H1 (cell line): ENCODE measurements at regions not wholly inside any gene's neighbourhood (a gene's known extent, or its start where the extent isn't known, plus 50 kb on each side); places are given as distances from the start of the nearest gene placed in this dataset.

Experiments
- ASH2L ChIP-seq: fragments of 200-600, 300-600 bp; sonication (generic); IDR thresholded peaks from one replicate; pipeline ENCODE4 v1.7.1; 2017; ENCODE audit warnings: low read length
- HDAC2 ChIP-seq, 2 experiments: fragments of 300-600 bp in 1 of 2; sonication (generic) in 1 of 2; IDR thresholded peaks; 2 replicates each; pipeline ENCODE4 v1.6.1; 2011 to 2012; ENCODE audit warnings: low read depth in 2 of 2, low read length in 2 of 2, mild to moderate bottlenecking in 2 of 2, moderate library complexity in 2 of 2, borderline replicate concordance in 1 of 2, inconsistent platforms in 1 of 2
- POLR2A ChIP-seq, 2 experiments: IDR thresholded peaks; 1 replicate in 1 of 2; 2 replicates in 1 of 2; pipeline ENCODE4 v1.6.1; 2011; ENCODE audit warnings: low read depth in 2 of 2, low read length in 2 of 2, mild to moderate bottlenecking in 2 of 2; ENCODE audit errors: control extremely low read depth in 1 of 2
- RAD21 ChIP-seq, 2 experiments: IDR thresholded peaks in 1 of 2; conservative IDR thresholded peaks in 1 of 2; 2 replicates each; pipeline ENCODE4 v1.6.1; 2011; ENCODE audit warnings: low read depth in 2 of 2, low read length in 2 of 2, improper control_type of control experiment in 1 of 2, inconsistent platforms in 1 of 2, mild to moderate bottlenecking in 1 of 2, moderate library complexity in 1 of 2
- RXRA ChIP-seq: IDR thresholded peaks from 2 replicates; pipeline ENCODE4 v1.6.1; 2011; ENCODE audit warnings: low read depth, mild to moderate bottlenecking, low read length, moderate library complexity; ENCODE audit not compliant: insufficient read depth
- SP1 ChIP-seq: IDR thresholded peaks from 2 replicates; pipeline ENCODE4 v1.6.1; 2011; ENCODE audit warnings: low read depth, low read length
- TAF1 ChIP-seq: IDR thresholded peaks from 2 replicates; pipeline ENCODE4 v1.6.1; 2011; ENCODE audit warnings: mild to moderate bottlenecking, low read depth, low read length
- USF2 ChIP-seq: IDR thresholded peaks from 2 replicates; pipeline ENCODE4 v1.6.1; 2011; ENCODE audit warnings: low read length, improper control_type of control experiment
- TF ChIP-seq, protein P1 (sequence below), 3 experiments: IDR thresholded peaks; 1 replicate in 2 of 3; 2 replicates in 1 of 3; pipeline versions ENCODE4 v1.5.1 to v1.6.1; 2011; ENCODE audit warnings: low read length in 3 of 3, mild to moderate bottlenecking in 3 of 3, inconsistent platforms in 2 of 3, low read depth in 1 of 3, moderate library complexity in 1 of 3; ENCODE audit not compliant: insufficient read depth in 1 of 3; ENCODE audit errors: control extremely low read depth in 1 of 3

DNA sequence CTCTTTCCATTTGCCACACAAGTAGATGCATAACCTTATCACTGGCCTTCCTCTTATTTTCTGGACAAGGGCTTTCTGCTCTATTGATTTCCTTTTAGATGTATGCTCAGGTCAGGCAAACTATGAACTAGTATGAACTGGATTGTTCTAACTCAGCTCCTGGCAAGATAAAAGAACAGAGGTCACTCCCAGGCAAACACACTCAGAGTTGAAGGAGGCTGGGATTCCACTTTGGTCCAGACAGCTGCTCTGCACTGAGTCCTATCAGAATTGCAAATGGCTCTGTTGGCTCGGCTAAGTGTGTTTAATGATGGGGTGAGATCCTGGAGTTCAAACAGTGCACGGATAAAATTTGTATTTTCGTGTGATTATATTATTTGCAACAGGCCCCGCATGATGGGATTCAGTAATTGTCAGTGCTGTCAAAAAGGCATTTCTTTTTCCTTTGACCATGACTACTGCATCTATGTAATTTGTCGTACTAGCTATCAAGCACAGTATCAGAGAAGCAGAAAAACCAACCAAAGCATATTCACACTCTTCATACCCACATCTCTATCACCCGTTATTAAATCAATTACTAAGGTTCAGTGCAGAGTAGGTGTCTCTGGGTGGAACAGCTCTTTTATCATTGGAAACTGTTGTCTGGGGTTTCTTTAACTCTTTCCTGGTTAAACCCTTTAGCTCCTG, 288.1 kb upstream of the PRKCQ start:
- TF ChIP-seq, protein P1, sequence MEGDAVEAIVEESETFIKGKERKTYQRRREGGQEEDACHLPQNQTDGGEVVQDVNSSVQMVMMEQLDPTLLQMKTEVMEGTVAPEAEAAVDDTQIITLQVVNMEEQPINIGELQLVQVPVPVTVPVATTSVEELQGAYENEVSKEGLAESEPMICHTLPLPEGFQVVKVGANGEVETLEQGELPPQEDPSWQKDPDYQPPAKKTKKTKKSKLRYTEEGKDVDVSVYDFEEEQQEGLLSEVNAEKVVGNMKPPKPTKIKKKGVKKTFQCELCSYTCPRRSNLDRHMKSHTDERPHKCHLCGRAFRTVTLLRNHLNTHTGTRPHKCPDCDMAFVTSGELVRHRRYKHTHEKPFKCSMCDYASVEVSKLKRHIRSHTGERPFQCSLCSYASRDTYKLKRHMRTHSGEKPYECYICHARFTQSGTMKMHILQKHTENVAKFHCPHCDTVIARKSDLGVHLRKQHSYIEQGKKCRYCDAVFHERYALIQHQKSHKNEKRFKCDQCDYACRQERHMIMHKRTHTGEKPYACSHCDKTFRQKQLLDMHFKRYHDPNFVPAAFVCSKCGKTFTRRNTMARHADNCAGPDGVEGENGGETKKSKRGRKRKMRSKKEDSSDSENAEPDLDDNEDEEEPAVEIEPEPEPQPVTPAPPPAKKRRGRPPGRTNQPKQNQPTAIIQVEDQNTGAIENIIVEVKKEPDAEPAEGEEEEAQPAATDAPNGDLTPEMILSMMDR (IDR thresholded peaks at IDR 0.05; ENCODE audit: control extremely low read depth in 1 of 3, insufficient read depth in 1 of 3, low read depth in 1 of 3, low read length in 3 of 3), result no peak
- TF ChIP-seq POLR2A (IDR thresholded peaks at IDR 0.05; ENCODE audit: control extremely low read depth in 1 of 2, low read depth in 2 of 2, low read length in 2 of 2) (no peak), HDAC2 (IDR thresholded peaks at IDR 0.05; ENCODE audit: borderline replicate concordance in 1 of 2, low read depth in 2 of 2, low read length in 2 of 2) (no peak), RXRA (no peak), ASH2L (no peak), SP1 (no peak), TAF1 (no peak), RAD21 (IDR thresholded peaks at IDR 0.05 in 1 of 2, conservative IDR thresholded peaks at IDR 0.05 in 1 of 2; ENCODE audit: low read depth in 2 of 2, low read length in 2 of 2) (no peak), USF2 (no peak)
